Activated gamma-delta T cell (primary cell): ENCODE measurements at regions not wholly inside any gene's neighbourhood (a gene's known extent, or its start where the extent isn't known, plus 50 kb on each side); places are given as distances from the start of the nearest gene placed in this dataset.
"Not testable (repeated sequence)": the region's sequence is repeated elsewhere in the genome, so short reads cannot be mapped to it uniquely, and the experiment has no call there.

Experiments used
- DNase-seq: peaks from one replicate; lab custom pipeline; 2025; lab: John Stamatoyannopoulos, UW

- no peak for DNase-seq
These were observed 1317.8 kb downstream of the UQCRFS1 start for GRCh38 chr19:27894906-27895754.

- DNase-seq = no peak
These were observed 1320.5 kb downstream of the UQCRFS1 start for GRCh38 chr19:27892500-27892899.

- no peak for DNase-seq
These were observed 1321.5 kb downstream of the UQCRFS1 start for GRCh38 chr19:27891411-27891810.

GRCh38 chr19:27890696-27891095 lies 1322.3 kb downstream of the UQCRFS1 start:
- DNase-seq = no peak

GRCh38 chr19:27890206-27890605 lies 1322.7 kb downstream of the UQCRFS1 start:
- DNase-seq = no peak

DNA sequence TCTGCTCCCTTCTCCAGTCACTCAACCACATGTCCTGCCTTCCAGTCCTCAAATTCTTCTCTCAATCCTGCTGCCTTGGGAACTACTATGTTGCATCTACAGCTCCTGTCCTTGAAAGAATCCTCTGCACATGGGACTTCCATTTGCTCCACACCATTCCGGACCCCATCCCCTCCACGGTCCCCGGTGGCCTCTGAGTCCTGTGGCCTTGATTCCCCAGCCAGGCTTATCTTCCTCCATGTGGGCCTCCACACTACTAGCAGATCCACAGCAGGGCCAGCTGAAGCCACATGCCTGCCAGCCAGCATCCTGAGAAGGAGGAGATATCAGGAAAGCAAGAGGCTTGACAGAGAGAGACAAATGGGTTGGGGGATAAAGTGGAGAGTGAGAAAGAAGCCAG lies 1323.8 kb downstream of the UQCRFS1 start:
- DNase-seq = no peak

DNA sequence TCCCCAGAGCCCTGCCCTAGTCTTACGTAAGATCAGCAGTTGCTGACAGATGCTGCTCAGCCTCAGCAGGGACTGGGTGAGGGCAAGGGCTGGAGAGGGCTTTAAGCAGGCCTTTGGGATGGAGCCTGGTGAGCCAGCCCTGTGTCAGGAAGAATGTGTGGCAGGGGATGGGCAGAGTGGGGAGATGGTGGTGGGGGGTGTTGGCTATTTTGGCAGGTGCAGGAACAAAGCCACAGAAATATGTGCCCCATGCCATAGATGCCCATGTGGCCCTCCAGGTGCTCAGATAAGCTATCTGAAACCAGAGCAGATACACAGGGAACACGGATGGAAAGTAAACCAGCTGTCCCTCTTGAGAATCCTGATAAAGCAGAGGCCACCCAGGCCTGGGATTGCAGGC lies 1325.0 kb downstream of the UQCRFS1 start:
- DNase-seq = no peak

- DNase-seq = no peak
These were observed 1327.6 kb downstream of the UQCRFS1 start for GRCh38 chr19:27885359-27885758.

DNA sequence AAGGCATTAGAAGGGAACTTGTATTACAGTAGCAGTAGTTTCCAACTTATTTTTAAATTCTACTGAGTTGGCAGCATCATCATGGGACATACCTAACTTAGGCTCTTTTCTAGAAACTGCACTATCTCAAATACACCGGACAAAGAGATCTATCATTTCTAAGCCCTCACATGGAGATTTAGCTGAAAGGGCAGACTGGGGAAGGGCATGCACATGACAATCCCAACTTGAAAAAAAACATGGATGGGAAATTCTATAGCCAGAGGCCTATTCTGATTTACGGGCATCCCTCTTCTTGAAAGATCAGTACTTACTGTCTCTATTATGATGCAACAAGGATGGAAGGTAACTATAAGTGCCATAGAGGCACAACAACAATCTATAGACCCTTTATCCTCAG lies 1328.6 kb downstream of the UQCRFS1 start:
- DNase-seq = no peak

GRCh38 chr19:27881213-27881612 lies 1331.7 kb downstream of the UQCRFS1 start:
- DNase-seq = no peak

DNA sequence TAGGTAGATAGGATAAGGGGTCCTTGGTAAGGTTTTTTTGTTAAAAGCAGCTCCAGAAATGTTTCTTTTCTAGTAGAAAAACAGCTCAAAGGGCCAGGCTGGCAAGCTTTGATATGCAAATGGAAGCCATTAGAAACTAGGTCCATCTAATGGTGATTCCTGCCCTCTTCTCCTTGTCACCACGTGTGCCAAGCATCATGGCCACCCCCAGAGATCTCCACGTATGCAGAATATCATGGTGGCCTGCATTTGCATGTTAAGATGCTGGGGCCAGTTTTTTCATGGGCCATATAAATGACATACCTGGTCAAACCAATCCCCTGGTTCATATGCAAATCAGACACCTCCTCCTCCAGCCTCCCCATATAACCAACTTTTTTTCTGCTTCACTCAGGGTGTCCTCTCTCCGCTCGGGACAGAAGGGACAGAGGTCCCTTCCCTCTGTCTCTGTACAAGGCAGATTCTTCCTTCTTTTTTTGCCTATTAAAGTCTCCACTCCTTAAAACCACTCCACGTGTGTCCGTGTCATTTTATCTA lies 1335.9 kb downstream of the UQCRFS1 start:
- DNase-seq = no peak

DNA sequence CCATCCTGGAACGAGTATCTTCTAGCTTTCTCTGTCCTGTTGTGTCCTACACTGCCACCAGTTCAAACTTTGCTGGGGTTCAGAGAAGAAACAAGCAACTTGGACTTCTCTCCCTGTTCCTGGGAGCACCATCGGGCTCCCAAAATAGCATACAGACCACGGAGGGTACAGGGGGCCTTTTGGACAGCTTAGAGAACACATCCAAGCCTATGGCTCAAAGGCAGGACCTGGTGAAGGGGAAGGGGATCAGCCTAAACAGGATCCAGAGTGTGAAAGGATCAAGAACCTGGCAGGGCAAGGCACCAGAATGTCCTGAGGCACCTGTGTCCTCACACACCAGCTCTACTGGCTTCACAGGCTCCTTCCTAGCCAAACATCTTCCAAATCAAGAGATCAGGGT lies 1336.5 kb downstream of the UQCRFS1 start:
- no peak for DNase-seq

- no peak for DNase-seq
These were observed 1340.6 kb downstream of the UQCRFS1 start for GRCh38 chr19:27872370-27872769.

DNA sequence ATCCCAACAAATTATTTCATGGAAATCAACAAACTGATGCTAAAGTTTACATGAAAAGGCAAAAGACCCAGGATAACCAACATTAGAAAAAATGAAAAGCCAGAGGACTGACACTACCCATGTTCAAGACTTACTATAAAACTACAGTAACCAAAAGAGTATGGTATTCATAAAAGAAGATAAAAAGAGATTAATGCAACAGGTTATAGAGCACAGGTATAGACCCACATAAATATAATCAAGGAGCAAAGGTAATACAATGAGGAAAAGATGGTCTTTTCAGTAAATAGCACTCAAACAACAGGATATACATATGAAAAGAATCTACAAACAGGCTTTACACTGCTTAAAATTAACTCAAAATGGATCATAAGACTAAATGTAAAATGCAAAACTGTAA lies 1342.7 kb downstream of the UQCRFS1 start:
- no peak for DNase-seq

- DNase-seq = no peak
These were observed 1344.9 kb downstream of the UQCRFS1 start for GRCh38 chr19:27868007-27868406.

DNA sequence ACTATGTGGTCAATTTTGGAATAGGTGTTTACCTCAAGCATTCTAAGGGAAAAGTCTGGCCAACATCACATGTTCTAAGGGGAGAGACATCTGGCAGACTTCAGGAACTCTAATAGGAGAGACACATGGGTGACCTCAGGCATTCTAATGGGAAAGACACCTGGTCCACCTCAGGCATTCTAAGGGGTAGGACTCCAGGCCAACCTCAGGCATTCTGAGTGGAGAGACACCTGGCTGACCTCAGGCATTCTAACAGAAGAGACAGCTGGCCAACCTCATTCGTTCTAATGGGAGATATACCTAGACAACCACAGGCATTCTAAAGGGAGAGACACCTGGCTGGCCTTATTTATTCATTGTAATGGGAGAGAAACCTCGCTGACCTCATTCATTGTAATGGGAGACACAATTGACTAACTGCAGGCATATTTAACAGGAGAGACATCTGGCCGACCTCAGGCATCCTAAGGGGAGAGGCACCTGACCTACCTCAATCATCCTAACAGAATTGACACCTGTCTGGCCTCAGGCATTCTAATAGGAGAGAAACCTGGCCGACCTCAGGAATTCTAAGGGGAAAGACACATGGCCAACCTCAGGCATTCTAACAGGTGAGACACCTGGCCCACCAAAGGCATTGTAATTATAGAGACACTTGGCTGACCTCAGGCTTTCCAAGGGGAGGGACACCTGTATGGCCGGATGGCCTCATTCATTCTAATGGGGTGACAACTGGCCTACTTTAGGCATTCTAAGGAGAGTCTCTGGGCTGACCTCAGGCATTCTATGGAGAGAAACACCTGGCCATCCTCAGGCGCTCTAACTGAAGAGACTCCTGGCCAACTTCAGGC lies 1346.8 kb downstream of the UQCRFS1 start:
- no peak for DNase-seq

- DNase-seq = no peak
These were observed 1351.5 kb downstream of the UQCRFS1 start for GRCh38 chr19:27861411-27861975.

- DNase-seq = no peak
These were observed 1352.5 kb downstream of the UQCRFS1 start for GRCh38 chr19:27860309-27860934.

- DNase-seq = no peak
These were observed 1353.3 kb downstream of the UQCRFS1 start for GRCh38 chr19:27859689-27860088.

- DNase-seq = no peak
These were observed 1353.9 kb downstream of the UQCRFS1 start for GRCh38 chr19:27858981-27859581.

DNA sequence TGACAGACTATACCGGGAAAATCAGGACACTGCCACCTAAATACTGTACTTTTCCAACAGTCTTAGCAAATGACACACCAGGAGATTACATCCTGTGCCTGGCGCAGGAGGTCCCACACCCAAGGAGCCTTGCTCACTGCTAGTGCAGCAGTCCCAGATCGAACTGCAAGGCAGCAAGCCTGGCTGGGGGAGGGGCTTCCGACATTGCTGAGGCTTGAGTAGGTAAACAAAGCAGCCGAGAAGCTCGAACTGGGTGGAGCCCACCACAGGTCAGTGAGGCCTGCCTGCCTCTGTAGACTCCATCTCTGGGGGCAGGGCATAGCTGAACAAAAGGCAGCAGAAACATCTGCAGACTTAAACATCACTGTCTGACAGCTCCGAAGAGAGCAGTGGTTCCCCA lies 1360.0 kb downstream of the UQCRFS1 start:
- not testable (repeated sequence) for DNase-seq
